ENCODE measurements at regions not wholly inside any gene's neighbourhood (a gene's known extent, or its start where the extent isn't known, plus 50 kb on each side); places are given as distances from the start of the nearest gene placed in this dataset.

DNA sequence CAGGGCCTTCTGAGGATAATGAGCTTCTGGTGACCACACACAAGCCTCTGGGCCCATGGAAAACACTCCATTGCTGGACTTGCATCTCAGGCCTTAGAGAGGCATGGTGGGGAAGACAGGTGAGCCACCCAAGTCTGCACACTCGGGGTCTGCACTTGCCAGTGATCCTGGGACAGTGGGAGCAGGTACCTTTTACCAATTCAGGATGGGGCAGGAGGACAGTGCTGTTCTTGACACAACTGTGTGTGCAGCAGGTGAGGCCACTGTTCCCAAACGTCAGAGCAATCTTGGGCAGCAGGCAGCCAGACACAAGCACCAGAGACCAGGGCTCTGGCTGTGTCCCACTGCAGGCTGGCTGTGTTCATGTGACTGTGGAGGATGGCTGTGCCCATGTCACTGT lies 221.3 kb downstream of the ERMARD start:
- no peaks in the 10 kb centered on the region for H4K20me1 ChIP-seq (replicated peaks; ENCODE audit: control insufficient read depth, extremely low read depth, insufficient read depth, low read length)
- H3K27ac ChIP-seq (ENCODE audit: insufficient read depth, low read depth, low read length), result no peak overlapping the region
- ChIA-PET POLR2A (no interaction called here), CTCF (no interaction called here)
- FAIRE-seq, result no peak
- no peak overlapping the region for H3K9ac ChIP-seq (replicated peaks; ENCODE audit: extremely low read depth, insufficient read depth, low read length)
- no peaks in the 10 kb centered on the region for H3K36me3 ChIP-seq (ENCODE audit: control insufficient read depth in 2 of 2, extremely low read depth in 1 of 2, insufficient read depth in 2 of 2, low read length in 2 of 2)
- H3K9me3 ChIP-seq (replicated peaks; ENCODE audit: control insufficient read depth, insufficient read depth, low read length), result no peaks in the 10 kb centered on the region
- no peak overlapping the region for H2AFZ ChIP-seq (ENCODE audit: low read depth, low read length)
- H3K4me3 ChIP-seq (replicated peaks in 1 of 3; ENCODE audit: insufficient read depth in 1 of 3, low read depth in 1 of 3, low read length in 3 of 3), result no peak overlapping the region
- no peak overlapping the region for H3K4me2 ChIP-seq (ENCODE audit: insufficient read depth, low read length)
- peaks cover 4% of the 10 kb centered on the region for H3K4me1 ChIP-seq (ENCODE audit: control insufficient read depth, extremely low read depth, insufficient read depth, low read length)
- no TSS peak for BruUV-seq (replicated peaks)
- H3K9me1 ChIP-seq (replicated peaks; ENCODE audit: control insufficient read depth, extremely low read depth, insufficient read depth, low read length), result no peaks in the 10 kb centered on the region
- H3K27me3 ChIP-seq (ENCODE audit: control insufficient read depth in 2 of 2, insufficient read depth in 2 of 2, low read length in 2 of 2), result no peaks in the 10 kb centered on the region
- dilution Hi-C loops (cut with MboI; ENCODE audit: extremely low pct_ligation_motif_present, low sequenced_read_pairs), result no loop called here
- no peak for DNase-seq (ENCODE audit: low read depth, low spot score)
- no peaks in the 10 kb centered on the region for H3K79me2 ChIP-seq (ENCODE audit: control insufficient read depth, insufficient read depth, low read length)
- no peak for TF ChIP-seq FOS (IDR thresholded peaks at IDR 0.05; ENCODE audit: borderline replicate concordance, insufficient read depth, low read length)
- TF ChIP-seq, protein P1, sequence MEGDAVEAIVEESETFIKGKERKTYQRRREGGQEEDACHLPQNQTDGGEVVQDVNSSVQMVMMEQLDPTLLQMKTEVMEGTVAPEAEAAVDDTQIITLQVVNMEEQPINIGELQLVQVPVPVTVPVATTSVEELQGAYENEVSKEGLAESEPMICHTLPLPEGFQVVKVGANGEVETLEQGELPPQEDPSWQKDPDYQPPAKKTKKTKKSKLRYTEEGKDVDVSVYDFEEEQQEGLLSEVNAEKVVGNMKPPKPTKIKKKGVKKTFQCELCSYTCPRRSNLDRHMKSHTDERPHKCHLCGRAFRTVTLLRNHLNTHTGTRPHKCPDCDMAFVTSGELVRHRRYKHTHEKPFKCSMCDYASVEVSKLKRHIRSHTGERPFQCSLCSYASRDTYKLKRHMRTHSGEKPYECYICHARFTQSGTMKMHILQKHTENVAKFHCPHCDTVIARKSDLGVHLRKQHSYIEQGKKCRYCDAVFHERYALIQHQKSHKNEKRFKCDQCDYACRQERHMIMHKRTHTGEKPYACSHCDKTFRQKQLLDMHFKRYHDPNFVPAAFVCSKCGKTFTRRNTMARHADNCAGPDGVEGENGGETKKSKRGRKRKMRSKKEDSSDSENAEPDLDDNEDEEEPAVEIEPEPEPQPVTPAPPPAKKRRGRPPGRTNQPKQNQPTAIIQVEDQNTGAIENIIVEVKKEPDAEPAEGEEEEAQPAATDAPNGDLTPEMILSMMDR (IDR thresholded peaks at IDR 0.05; ENCODE audit: extremely low read depth in 1 of 2, insufficient read depth in 1 of 2, low read depth in 1 of 2, low read length in 2 of 2), result no peak
- TF ChIP-seq GATA2 (IDR thresholded peaks at IDR 0.05; ENCODE audit: insufficient read depth, insufficient read length, low read depth, low read length), result no peak
- TF ChIP-seq JUN (IDR thresholded peaks at IDR 0.05; ENCODE audit: borderline replicate concordance, insufficient read depth, insufficient read length, low read depth), result no peak
- no peak for TF ChIP-seq POLR2AphosphoS5 (IDR thresholded peaks at IDR 0.05; ENCODE audit: insufficient read depth, low read depth, low read length)
- no peak for TF ChIP-seq POLR2A (IDR thresholded peaks at IDR 0.05; ENCODE audit: low read depth, low read length)
- no peak for TF ChIP-seq EZH2 (IDR thresholded peaks at IDR 0.05; ENCODE audit: borderline replicate concordance, low read depth, low read length, severe bottlenecking)
- TF ChIP-seq MYC (IDR thresholded peaks at IDR 0.05; ENCODE audit: low read depth, low read length), result no peak
- TF ChIP-seq, protein P2, sequence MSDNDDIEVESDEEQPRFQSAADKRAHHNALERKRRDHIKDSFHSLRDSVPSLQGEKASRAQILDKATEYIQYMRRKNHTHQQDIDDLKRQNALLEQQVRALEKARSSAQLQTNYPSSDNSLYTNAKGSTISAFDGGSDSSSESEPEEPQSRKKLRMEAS (IDR thresholded peaks at IDR 0.05; ENCODE audit: insufficient read depth, insufficient read length), result no peak
- intact Hi-C loops (cut with micrococcal nuclease), result no loop called here
